ENCODE measurements at regions not wholly inside any gene's neighbourhood (a gene's known extent, or its start where the extent isn't known, plus 50 kb on each side); places are given as distances from the start of the nearest gene placed in this dataset.

GRCh38 chr13:74767050-74767449 is 632.8 kb upstream of the KLF12 start:
- no peak for TF ChIP-seq CTCF (conservative IDR thresholded peaks at IDR 0.05; ENCODE audit: low read depth, low read length)
- H3K4me3 ChIP-seq (ENCODE audit: low read length) = no peak overlapping the region
- no peak for DNase-seq (ENCODE audit: low read depth)

- DNase-seq (ENCODE audit: low read depth) = no peak
- no peak overlapping the region for H3K4me3 ChIP-seq (ENCODE audit: low read length)
- TF ChIP-seq CTCF (conservative IDR thresholded peaks at IDR 0.05; ENCODE audit: low read depth, low read length) = no peak
These were observed 631.8 kb upstream of the KLF12 start for GRCh38 chr13:74765955-74766354.

- H3K4me3 ChIP-seq (ENCODE audit: low read length) = no peak overlapping the region
- TF ChIP-seq CTCF (conservative IDR thresholded peaks at IDR 0.05; ENCODE audit: low read depth, low read length) = no peak
- no peak for DNase-seq (ENCODE audit: low read depth)
These were observed 627.9 kb upstream of the KLF12 start for GRCh38 chr13:74761801-74762757.

- no peak for TF ChIP-seq CTCF (conservative IDR thresholded peaks at IDR 0.05; ENCODE audit: low read depth, low read length)
- H3K4me3 ChIP-seq (ENCODE audit: low read length) = no peak overlapping the region
- no peak for DNase-seq (ENCODE audit: low read depth)
These were observed 624.0 kb upstream of the KLF12 start for GRCh38 chr13:74758188-74758587.

GRCh38 chr13:74755065-74755464 is 620.9 kb upstream of the KLF12 start:
- no peak for TF ChIP-seq CTCF (conservative IDR thresholded peaks at IDR 0.05; ENCODE audit: low read depth, low read length)
- no peak overlapping the region for H3K4me3 ChIP-seq (ENCODE audit: low read length)
- no peak for DNase-seq (ENCODE audit: low read depth)

- TF ChIP-seq CTCF (conservative IDR thresholded peaks at IDR 0.05; ENCODE audit: low read depth, low read length) = no peak
- DNase-seq (ENCODE audit: low read depth) = no peak
- H3K4me3 ChIP-seq (ENCODE audit: low read length) = no peak overlapping the region
These were observed 617.5 kb upstream of the KLF12 start for GRCh38 chr13:74751739-74752138.

All from retinal pigment epithelial cell (primary cell).